Dendritic cell treated with granulocyte-macrophage colony-stimulating factor and Interleukin-4, amounts not matched to agents 40 ng/mL and 50 ng/mL, for 4 days (primary cell): ENCODE measurements at regions not wholly inside any gene's neighbourhood (a gene's known extent, or its start where the extent isn't known, plus 50 kb on each side); places are given as distances from the start of the nearest gene placed in this dataset.
"Not testable (repeated sequence)": the region's sequence is repeated elsewhere in the genome, so short reads cannot be mapped to it uniquely, and the experiment has no call there.

ENCODE experiments used
- H3K27ac Mint-ChIP-seq: one replicate; pipeline ENCODE4 v1.8.0; 2022; ENCODE audit warnings: mild to moderate bottlenecking, mixed read lengths
- H3K27me3 Mint-ChIP-seq: one replicate; pipeline ENCODE4 v1.8.0; 2022; ENCODE audit warnings: mild to moderate bottlenecking, mixed read lengths
- H3K36me3 Mint-ChIP-seq: one replicate; pipeline ENCODE4 v1.8.0; 2022; ENCODE audit warnings: low read depth, mixed read lengths
- H3K4me1 Mint-ChIP-seq: one replicate; pipeline ENCODE4 v1.8.0; 2022; ENCODE audit warnings: low read depth, mixed read lengths
- H3K4me3 Mint-ChIP-seq: one replicate; pipeline ENCODE4 v1.8.0; 2022; ENCODE audit warnings: mild to moderate bottlenecking, moderate library complexity, mixed read lengths
- H3K9me3 Mint-ChIP-seq: one replicate; pipeline ENCODE4 v1.8.0; 2022; ENCODE audit warnings: mixed read lengths
- intact Hi-C: fragments of 100-400 bp; cut with micrococcal nuclease; formaldehyde crosslinking; loops from one replicate; pipeline ENCODE4 v1.15.0; 2022

- no peaks in the 10 kb centered on the region for H3K4me1 Mint-ChIP-seq
- intact Hi-C loops = no loop called here
- no peaks in the 10 kb centered on the region for H3K36me3 Mint-ChIP-seq
- H3K9me3 Mint-ChIP-seq = peaks cover 15% of the 10 kb centered on the region
- H3K27me3 Mint-ChIP-seq = no peaks in the 10 kb centered on the region
- no peak overlapping the region for H3K4me3 Mint-ChIP-seq
- no peak overlapping the region for H3K27ac Mint-ChIP-seq
These were observed 263.3 kb downstream of the COG6 start for GRCh38 chr13:39918620-39919236.

GRCh38 chr13:39920613-39921012, 265.2 kb downstream of the COG6 start:
- Mint-ChIP-seq H3K9me3 (peaks cover 29% of the 10 kb centered on the region), H3K36me3 (no peaks in the 10 kb centered on the region), H3K4me1 (no peaks in the 10 kb centered on the region), H3K4me3 (no peak overlapping the region), H3K27me3 (no peaks in the 10 kb centered on the region), H3K27ac (no peak overlapping the region)
- intact Hi-C loops = no loop called here

DNA sequence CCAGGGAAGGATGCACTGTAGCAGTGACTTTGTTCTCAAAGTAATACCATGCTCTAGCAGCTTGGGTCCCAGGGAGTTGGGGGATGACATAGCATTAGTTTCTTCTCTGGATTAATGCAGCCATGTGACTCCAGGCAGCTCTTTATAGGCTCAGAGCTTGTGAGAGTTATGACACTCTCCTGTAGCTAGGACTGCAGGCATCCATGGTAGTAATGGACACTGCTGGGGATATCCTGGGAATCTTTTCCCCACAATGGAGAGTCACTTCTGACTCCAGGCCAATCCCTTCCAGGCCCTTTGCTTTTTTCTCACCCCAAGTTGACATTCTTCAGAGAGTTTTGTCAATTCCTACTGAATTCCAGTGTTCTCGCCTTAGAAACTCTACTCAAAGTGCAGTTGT, 270.9 kb downstream of the COG6 start:
- H3K27me3 Mint-ChIP-seq = no peaks in the 10 kb centered on the region
- no peaks in the 10 kb centered on the region for H3K36me3 Mint-ChIP-seq
- peaks cover 37% of the 10 kb centered on the region for H3K9me3 Mint-ChIP-seq
- intact Hi-C loops = no loop called here
- H3K4me3 Mint-ChIP-seq = no peak overlapping the region
- H3K4me1 Mint-ChIP-seq = no peaks in the 10 kb centered on the region
- H3K27ac Mint-ChIP-seq = no peak overlapping the region

GRCh38 chr13:39928261-39928660, 272.8 kb downstream of the COG6 start:
- intact Hi-C loops = no loop called here

DNA sequence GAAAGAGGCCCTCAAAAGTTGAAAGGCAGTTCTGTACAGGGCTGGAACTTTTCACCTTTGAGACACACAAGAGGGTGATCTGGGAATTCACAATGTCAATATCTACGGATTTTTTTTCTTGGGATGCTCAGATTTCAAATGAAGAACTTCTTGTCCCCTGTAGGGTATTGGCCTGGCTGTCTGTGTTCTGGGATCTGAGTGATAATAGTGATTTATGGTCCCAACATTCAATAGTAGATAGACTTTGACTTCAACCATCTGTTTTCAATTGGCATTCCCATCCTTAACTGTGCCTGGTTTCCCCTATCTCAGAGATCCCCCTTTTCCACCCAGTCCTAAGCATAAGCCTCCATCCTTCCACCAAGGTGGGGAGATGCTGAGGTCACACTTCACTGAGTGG, 274.1 kb downstream of the COG6 start:
- intact Hi-C loops = no loop called here
- H3K27ac Mint-ChIP-seq = no peak overlapping the region
- no peak overlapping the region for H3K4me3 Mint-ChIP-seq
- H3K27me3 Mint-ChIP-seq = no peaks in the 10 kb centered on the region
- no peaks in the 10 kb centered on the region for H3K4me1 Mint-ChIP-seq
- peaks cover 19% of the 10 kb centered on the region for H3K9me3 Mint-ChIP-seq
- H3K36me3 Mint-ChIP-seq = no peaks in the 10 kb centered on the region

More at GRCh38 chr13:39928261-39928660, 272.8 kb downstream of the COG6 start:
- H3K27me3 Mint-ChIP-seq = no peaks in the 10 kb centered on the region
- no peaks in the 10 kb centered on the region for H3K4me1 Mint-ChIP-seq
- H3K36me3 Mint-ChIP-seq = no peaks in the 10 kb centered on the region
- H3K4me3 Mint-ChIP-seq = no peak overlapping the region
- H3K9me3 Mint-ChIP-seq = peaks cover 26% of the 10 kb centered on the region
- no peak overlapping the region for H3K27ac Mint-ChIP-seq

DNA sequence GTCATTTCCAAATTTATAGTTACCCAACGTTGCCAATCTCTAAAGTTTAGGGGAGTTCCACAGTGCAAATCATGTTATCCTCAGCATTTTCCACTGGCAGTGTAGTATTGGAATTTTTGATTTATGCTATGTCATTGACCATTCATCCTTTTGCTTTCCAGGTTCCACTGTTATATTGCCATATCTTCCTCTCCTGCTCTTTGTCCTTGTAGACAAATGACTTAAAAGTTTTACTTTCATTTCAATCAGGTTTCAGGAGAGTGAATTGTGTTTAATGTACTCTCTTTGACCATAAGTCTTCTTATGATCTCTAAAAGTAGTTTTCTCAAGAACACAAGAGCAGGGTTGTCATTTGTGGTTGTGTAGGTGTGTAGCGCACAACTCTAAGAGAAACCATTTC, 274.6 kb downstream of the COG6 start:
- intact Hi-C loops = no loop called here
- peaks cover 14% of the 10 kb centered on the region for H3K9me3 Mint-ChIP-seq
- H3K27ac Mint-ChIP-seq = no peak overlapping the region
- H3K27me3 Mint-ChIP-seq = no peaks in the 10 kb centered on the region
- no peaks in the 10 kb centered on the region for H3K36me3 Mint-ChIP-seq
- H3K4me1 Mint-ChIP-seq = no peaks in the 10 kb centered on the region
- no peak overlapping the region for H3K4me3 Mint-ChIP-seq

- Mint-ChIP-seq H3K27ac (no peak overlapping the region), H3K27me3 (no peaks in the 10 kb centered on the region), H3K4me3 (no peak overlapping the region), H3K36me3 (no peaks in the 10 kb centered on the region), H3K9me3 (peaks cover 7% of the 10 kb centered on the region), H3K4me1 (no peaks in the 10 kb centered on the region)
- intact Hi-C loops = no loop called here
These were observed 275.3 kb downstream of the COG6 start for GRCh38 chr13:39930544-39931444.

DNA sequence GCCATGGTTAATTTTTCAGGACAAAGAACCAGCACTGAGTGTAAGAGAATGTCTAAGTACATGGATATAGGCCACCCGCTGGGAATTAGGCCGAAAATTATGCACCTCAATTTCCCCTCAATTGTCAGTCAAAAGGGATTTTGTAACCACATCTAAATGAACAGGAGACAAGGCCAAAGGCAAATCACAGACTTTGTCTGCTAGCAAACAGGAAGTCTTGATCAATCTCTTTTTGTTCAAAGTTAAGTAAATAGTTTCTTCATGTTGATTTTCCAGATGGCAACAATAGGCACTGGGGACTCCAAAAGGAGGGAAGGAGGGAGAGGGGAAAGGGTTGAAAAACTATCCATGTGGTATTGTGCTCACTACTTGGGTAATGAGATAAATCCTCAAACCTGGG, 276.0 kb downstream of the COG6 start:
- H3K27me3 Mint-ChIP-seq = no peaks in the 10 kb centered on the region
- no peak overlapping the region for H3K27ac Mint-ChIP-seq
- no peak overlapping the region for H3K4me3 Mint-ChIP-seq
- intact Hi-C loops = no loop called here
- no peaks in the 10 kb centered on the region for H3K9me3 Mint-ChIP-seq
- no peaks in the 10 kb centered on the region for H3K36me3 Mint-ChIP-seq
- no peaks in the 10 kb centered on the region for H3K4me1 Mint-ChIP-seq

DNA sequence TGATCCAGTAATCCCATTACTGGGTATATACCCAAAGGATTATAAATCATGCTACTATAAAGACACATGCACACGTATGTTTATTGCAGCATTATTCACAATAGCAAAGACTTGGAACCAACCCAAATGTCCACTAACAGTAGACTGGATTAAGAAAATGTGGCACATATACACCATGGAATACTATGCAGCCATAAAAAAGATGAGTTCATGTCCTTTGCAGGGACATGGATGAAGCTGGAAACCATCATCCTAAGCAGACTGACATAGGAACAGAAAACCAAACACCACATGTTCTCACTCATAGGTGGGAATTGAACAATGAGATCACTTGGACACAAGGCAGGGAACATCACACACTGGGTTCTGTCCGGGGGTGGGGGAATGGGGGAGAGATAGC, 277.1 kb downstream of the COG6 start:
- intact Hi-C loops = not testable (repeated sequence)

GRCh38 chr13:39935155-39935554, 279.7 kb downstream of the COG6 start:
- H3K36me3 Mint-ChIP-seq = no peaks in the 10 kb centered on the region
- H3K4me3 Mint-ChIP-seq = no peak overlapping the region
- no peaks in the 10 kb centered on the region for H3K27me3 Mint-ChIP-seq
- intact Hi-C loops = no loop called here
- H3K4me1 Mint-ChIP-seq = no peaks in the 10 kb centered on the region
- no peaks in the 10 kb centered on the region for H3K9me3 Mint-ChIP-seq
- no peak overlapping the region for H3K27ac Mint-ChIP-seq

More for the DNA sequence above, 277.1 kb downstream of the COG6 start:
- not testable (repeated sequence) for H3K36me3 Mint-ChIP-seq, H3K27ac Mint-ChIP-seq, H3K27me3 Mint-ChIP-seq, H3K4me1 Mint-ChIP-seq, H3K9me3 Mint-ChIP-seq, H3K4me3 Mint-ChIP-seq

- intact Hi-C loops = no loop called here
- H3K27ac Mint-ChIP-seq = no peak overlapping the region
These were observed 283.1 kb downstream of the COG6 start for GRCh38 chr13:39938596-39938995.

DNA sequence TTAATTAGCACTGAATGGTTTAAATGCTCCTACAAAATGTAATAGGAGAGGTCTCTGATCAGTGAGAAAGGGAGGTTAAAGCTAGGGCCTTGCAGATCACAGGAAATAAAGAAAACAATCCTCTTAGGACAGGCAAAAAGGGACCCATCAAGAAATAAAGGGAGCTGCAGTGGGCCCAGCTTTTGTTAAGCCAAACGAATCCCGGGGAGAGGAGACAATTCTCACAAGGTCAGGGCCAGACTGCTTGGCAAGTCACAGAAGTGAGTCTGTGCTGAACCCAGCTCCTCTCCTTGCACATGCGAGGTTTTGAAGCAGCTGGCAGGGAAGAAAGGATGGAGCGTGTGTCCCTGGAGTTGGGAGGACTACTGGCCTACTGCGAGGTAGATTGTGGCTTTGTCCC, 285.8 kb downstream of the COG6 start:
- Mint-ChIP-seq H3K9me3 (no peaks in the 10 kb centered on the region), H3K4me3 (no peak overlapping the region)

More at GRCh38 chr13:39938596-39938995, 283.1 kb downstream of the COG6 start:
- H3K4me3 Mint-ChIP-seq = no peak overlapping the region
- H3K27me3 Mint-ChIP-seq = no peaks in the 10 kb centered on the region
- H3K36me3 Mint-ChIP-seq = no peaks in the 10 kb centered on the region
- no peaks in the 10 kb centered on the region for H3K4me1 Mint-ChIP-seq
- H3K9me3 Mint-ChIP-seq = no peaks in the 10 kb centered on the region

DNA sequence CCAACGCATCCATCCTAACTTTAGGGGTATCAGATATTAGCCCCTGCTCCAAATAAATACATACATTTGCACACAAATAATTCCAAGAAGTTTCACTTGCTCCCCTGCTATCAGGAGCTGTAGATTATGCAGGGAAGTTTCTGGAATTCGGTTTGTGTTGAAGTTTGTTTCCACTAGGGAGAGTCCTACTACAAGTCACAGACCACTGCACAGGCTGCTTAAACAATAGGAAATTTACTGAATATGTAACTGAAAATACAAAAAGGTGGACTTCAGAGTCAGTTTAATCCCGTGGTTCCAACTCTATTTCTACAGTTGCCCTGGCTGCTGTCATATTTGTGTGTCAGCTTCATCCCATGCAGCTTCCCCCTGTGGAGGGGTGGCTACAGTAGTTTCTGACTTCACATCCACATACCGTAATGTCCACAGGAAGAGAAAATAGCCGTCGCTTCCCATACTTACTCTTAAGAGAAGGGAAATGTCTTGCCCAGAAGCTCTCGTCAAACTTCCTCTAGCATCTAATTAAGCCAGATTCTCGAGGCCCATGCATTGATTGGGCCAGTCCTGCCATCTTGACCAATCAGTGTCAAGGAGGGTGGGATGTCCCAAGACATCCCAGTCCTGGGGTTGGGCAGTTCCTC, 286.6 kb downstream of the COG6 start:
- Mint-ChIP-seq H3K4me1 (no peaks in the 10 kb centered on the region), H3K9me3 (no peaks in the 10 kb centered on the region), H3K27ac (no peak overlapping the region), H3K4me3 (no peak overlapping the region), H3K27me3 (no peaks in the 10 kb centered on the region), H3K36me3 (no peaks in the 10 kb centered on the region)
- intact Hi-C loops = loop anchor here (2.0 to 5.0 kb wide), 2 partner anchors 255 to 741 kb away; no protein-coding TSS in a partner anchor

More for the DNA sequence above, 285.8 kb downstream of the COG6 start:
- intact Hi-C loops = loop anchor here (5.0 kb wide), 1 partner anchor 254 kb away; no protein-coding TSS in a partner anchor
- no peak overlapping the region for H3K27ac Mint-ChIP-seq
- no peaks in the 10 kb centered on the region for H3K4me1 Mint-ChIP-seq
- no peaks in the 10 kb centered on the region for H3K36me3 Mint-ChIP-seq
- H3K27me3 Mint-ChIP-seq = no peaks in the 10 kb centered on the region
